ENCODE measurements at regions not wholly inside any gene's neighbourhood (a gene's known extent, or its start where the extent isn't known, plus 50 kb on each side); places are given as distances from the start of the nearest gene placed in this dataset.
"Not testable (repeated sequence)": the region's sequence is repeated elsewhere in the genome, so short reads cannot be mapped to it uniquely, and the experiment has no call there.

- DNase-seq, result no peak
These were observed 158.9 kb downstream of the HINT1 start for GRCh38 chr5:131005963-131006684.

GRCh38 chr5:131001507-131001906 is 163.5 kb downstream of the HINT1 start:
- intact Hi-C loops (cut with DNase I), result no loop called here
- no peak for FAIRE-seq

More at GRCh38 chr5:131005963-131006684, 158.9 kb downstream of the HINT1 start:
- no peak for TF ChIP-seq CTCF (IDR thresholded peaks at IDR 0.05)
- H3K27me3 ChIP-seq, result no peaks in the 10 kb centered on the region
- whole genome bisulfite sequencing, 2 donors, result 36 to 37% methylated on average over 3 of the region's 3 CpGs
- intact Hi-C loops (cut with DNase I), result no loop called here
- no peaks in the 10 kb centered on the region for H3K9me3 ChIP-seq
- no peaks in the 10 kb centered on the region for H3K36me3 ChIP-seq
- no peaks in the 10 kb centered on the region for H3K4me1 ChIP-seq
- H3K27ac ChIP-seq, result no peak overlapping the region
- H3K4me3 ChIP-seq, result no peak overlapping the region
- ATAC-seq, result peak in 1 of 4 donors; percentile 33
- FAIRE-seq, result no peak

GRCh38 chr5:131000289-131000688 is 164.8 kb downstream of the HINT1 start:
- Histone ChIP-seq H3K27ac (no peak overlapping the region), H3K4me3 (no peak overlapping the region), H3K4me1 (no peaks in the 10 kb centered on the region), H3K27me3 (no peaks in the 10 kb centered on the region), H3K36me3 (no peaks in the 10 kb centered on the region), H3K9me3 (no peaks in the 10 kb centered on the region)
- DNase-seq (no peak), FAIRE-seq (no peak), ATAC-seq (no peak)
- no peak for TF ChIP-seq CTCF (IDR thresholded peaks at IDR 0.05)
- intact Hi-C loops (cut with DNase I), result no loop called here

More at GRCh38 chr5:131001507-131001906, 163.5 kb downstream of the HINT1 start:
- Histone ChIP-seq H3K4me3 (no peak overlapping the region), H3K36me3 (no peaks in the 10 kb centered on the region), H3K4me1 (no peaks in the 10 kb centered on the region), H3K27me3 (no peaks in the 10 kb centered on the region), H3K9me3 (no peaks in the 10 kb centered on the region), H3K27ac (no peak overlapping the region)
- no peak for ATAC-seq
- DNase-seq, result no peak
- WGBS, 2 donors, result 42 to 48% methylated on average over 1 of the region's 1 CpG
- no peak for TF ChIP-seq CTCF (IDR thresholded peaks at IDR 0.05)

GRCh38 chr5:130996720-130997119 is 168.3 kb downstream of the HINT1 start:
- H3K4me3 ChIP-seq; H3K27me3 ChIP-seq; H3K36me3 ChIP-seq; ATAC-seq; intact Hi-C loops (cut with DNase I); H3K27ac ChIP-seq; H3K4me1 ChIP-seq; H3K9me3 ChIP-seq; DNase-seq; FAIRE-seq: not testable (repeated sequence)

DNA sequence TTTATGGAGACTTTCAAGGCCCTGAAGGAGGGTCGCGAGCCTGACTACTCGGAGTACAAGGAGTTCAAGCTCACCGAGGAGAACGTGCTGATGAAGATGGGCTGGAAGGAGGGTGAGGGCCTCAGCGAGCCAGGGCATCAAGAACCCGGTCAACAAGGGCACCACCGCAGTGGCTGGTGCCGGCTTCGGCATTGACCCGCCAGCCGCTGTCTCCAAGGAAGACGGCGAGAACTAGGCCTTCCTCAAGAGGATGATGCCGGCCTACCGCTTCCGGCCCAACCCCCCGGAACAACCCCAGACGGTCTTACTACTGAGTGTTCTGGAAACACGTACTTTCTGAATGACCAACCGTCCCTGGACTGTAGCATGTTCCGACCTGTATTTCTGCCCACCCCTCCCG is 169.2 kb downstream of the HINT1 start:
- H3K36me3 ChIP-seq, result no peaks in the 10 kb centered on the region
- no peak for FAIRE-seq
- no peak for DNase-seq
- no peaks in the 10 kb centered on the region for H3K9me3 ChIP-seq
- H3K27ac ChIP-seq, result no peak overlapping the region
- no peaks in the 10 kb centered on the region for H3K4me1 ChIP-seq
- no peak overlapping the region for H3K4me3 ChIP-seq
- intact Hi-C loops (cut with DNase I), result no loop called here
- 91 to 95% methylated on average over 23 of the region's 23 CpGs for WGBS, 2 donors
- no peaks in the 10 kb centered on the region for H3K27me3 ChIP-seq
- no peak for ATAC-seq
- no peak for TF ChIP-seq CTCF (IDR thresholded peaks at IDR 0.05)

All from pancreas (tissue), 10 donors.